SK-N-SH treated with all-trans-retinoic acid at 6 μM for 48 hours (cell line): ENCODE measurements at regions not wholly inside any gene's neighbourhood (a gene's known extent, or its start where the extent isn't known, plus 50 kb on each side); places are given as distances from the start of the nearest gene placed in this dataset.
A peak's percentile ranks its signal among the peaks of the same experiment; 100 is the strongest.

Source experiments
- ATAC-seq: fragments of 200-7000 bp; cut with Tn5 transposase; 3 replicates; pipeline ENCODE4 v1.9.1; 2020; ENCODE audit warnings: mild to moderate bottlenecking, moderate library complexity
- ARNTL ChIP-seq: fragments of 450-650 bp; formaldehyde crosslinking; IDR thresholded peaks from 2 replicates; pipeline ENCODE4 v1.5.0; 2020; ENCODE audit warnings: low read depth, mild to moderate bottlenecking, moderate library complexity, borderline replicate concordance
- BACH2 ChIP-seq: fragments of 250-450 bp; sonication (Bioruptor Pico); IDR thresholded peaks from 2 replicates; pipeline ENCODE4 v1.9.0; 2021; ENCODE audit warnings: mild to moderate bottlenecking, borderline replicate concordance
- CSDC2 ChIP-seq: fragments of 250-450 bp; sonication (Bioruptor Pico); IDR thresholded peaks from 2 replicates; pipeline ENCODE4 v1.5.0; 2020; ENCODE audit warnings: mild to moderate bottlenecking, moderate library complexity
- ESRRG ChIP-seq: fragments of 250-450 bp; sonication (Bioruptor Pico); IDR thresholded peaks from 2 replicates; pipeline ENCODE4 v1.6.1; 2021; ENCODE audit warnings: mild to moderate bottlenecking
- GLIS3 ChIP-seq: fragments of 250-450 bp; sonication (Bioruptor Pico); IDR thresholded peaks from 2 replicates; pipeline ENCODE4 v1.5.0; 2020; ENCODE audit warnings: mild to moderate bottlenecking, moderate library complexity
- ISL1 ChIP-seq: fragments of 250-450 bp; sonication (Bioruptor Pico); IDR thresholded peaks from 2 replicates; pipeline ENCODE4 v2.1.2; 2022; ENCODE audit warnings: mild to moderate bottlenecking, moderate library complexity
- OSR1 ChIP-seq: fragments of 250-450 bp; sonication (Bioruptor Pico); IDR thresholded peaks from 2 replicates; pipeline ENCODE4 v1.8.0; 2022; ENCODE audit warnings: moderate library complexity, mild to moderate bottlenecking, inconsistent platforms
- PATZ1 ChIP-seq: fragments of 250-450 bp; sonication (Bioruptor Pico); IDR thresholded peaks from 2 replicates; pipeline ENCODE4 v1.8.0; 2020; ENCODE audit warnings: mild to moderate bottlenecking, moderate library complexity, borderline replicate concordance
- PPARA ChIP-seq: fragments of 250-450 bp; sonication (Bioruptor Pico); IDR thresholded peaks from 2 replicates; pipeline ENCODE4 v1.5.0; 2020; ENCODE audit warnings: mild to moderate bottlenecking, borderline replicate concordance
- RARB ChIP-seq: fragments of 250-450 bp; sonication (Bioruptor Pico); IDR thresholded peaks from 2 replicates; pipeline ENCODE4 v1.8.0; 2021; ENCODE audit warnings: mild to moderate bottlenecking, moderate library complexity
- SNAI2 ChIP-seq: fragments of 250-450 bp; sonication (Bioruptor Pico); IDR thresholded peaks from 2 replicates; pipeline ENCODE4 v1.5.0; 2020; ENCODE audit warnings: mild to moderate bottlenecking, moderate library complexity
- TCF4 ChIP-seq: fragments of 250-450 bp; sonication (Bioruptor Pico); IDR thresholded peaks from 2 replicates; pipeline ENCODE4 v1.8.0; 2021; ENCODE audit warnings: mild to moderate bottlenecking, moderate library complexity, borderline replicate concordance
- TOX ChIP-seq: fragments of 250-450 bp; sonication (Bioruptor Pico); IDR thresholded peaks from 2 replicates; pipeline ENCODE4 v1.8.0; 2021; ENCODE audit warnings: mild to moderate bottlenecking, moderate library complexity, borderline replicate concordance
- TSHZ2 ChIP-seq: fragments of 250-450 bp; sonication (Bioruptor Pico); IDR thresholded peaks from 2 replicates; pipeline ENCODE4 v1.5.0; 2020; ENCODE audit warnings: mild to moderate bottlenecking, moderate library complexity
- ZC3H10 ChIP-seq: fragments of 250-450 bp; sonication (Bioruptor Pico); IDR thresholded peaks from 2 replicates; pipeline ENCODE4 v1.5.1; 2021; ENCODE audit warnings: mild to moderate bottlenecking, moderate library complexity
- ZFP3 ChIP-seq: fragments of 250-450 bp; sonication (Bioruptor Pico); IDR thresholded peaks from 2 replicates; pipeline ENCODE4 v1.5.0; 2020; ENCODE audit warnings: mild to moderate bottlenecking, moderate library complexity
- ZFP30 ChIP-seq: fragments of 450-650 bp; formaldehyde crosslinking; IDR thresholded peaks from 2 replicates; pipeline ENCODE4 v1.5.0; 2022; ENCODE audit warnings: mild to moderate bottlenecking, moderate library complexity
- ZNF565 ChIP-seq: fragments of 450-650 bp; formaldehyde crosslinking; conservative IDR thresholded peaks from 2 replicates; pipeline ENCODE4 v1.5.0; 2020; ENCODE audit warnings: low read depth, mild to moderate bottlenecking, moderate library complexity
- ZNF70 ChIP-seq: fragments of 450-650 bp; formaldehyde crosslinking; IDR thresholded peaks from 2 replicates; pipeline ENCODE4 v1.5.0; 2020; ENCODE audit warnings: mild to moderate bottlenecking, moderate library complexity
- ZNF8 ChIP-seq: fragments of 450-650 bp; formaldehyde crosslinking; IDR thresholded peaks from 2 replicates; pipeline ENCODE4 v1.5.0; 2020; ENCODE audit warnings: mild to moderate bottlenecking, moderate library complexity
- TF ChIP-seq, protein P1 (sequence below): fragments of 250-450 bp; sonication (Bioruptor Pico); IDR thresholded peaks from 2 replicates; pipeline ENCODE4 v1.8.0; 2021; ENCODE audit warnings: low read depth, mild to moderate bottlenecking, moderate library complexity, borderline replicate concordance

DNA sequence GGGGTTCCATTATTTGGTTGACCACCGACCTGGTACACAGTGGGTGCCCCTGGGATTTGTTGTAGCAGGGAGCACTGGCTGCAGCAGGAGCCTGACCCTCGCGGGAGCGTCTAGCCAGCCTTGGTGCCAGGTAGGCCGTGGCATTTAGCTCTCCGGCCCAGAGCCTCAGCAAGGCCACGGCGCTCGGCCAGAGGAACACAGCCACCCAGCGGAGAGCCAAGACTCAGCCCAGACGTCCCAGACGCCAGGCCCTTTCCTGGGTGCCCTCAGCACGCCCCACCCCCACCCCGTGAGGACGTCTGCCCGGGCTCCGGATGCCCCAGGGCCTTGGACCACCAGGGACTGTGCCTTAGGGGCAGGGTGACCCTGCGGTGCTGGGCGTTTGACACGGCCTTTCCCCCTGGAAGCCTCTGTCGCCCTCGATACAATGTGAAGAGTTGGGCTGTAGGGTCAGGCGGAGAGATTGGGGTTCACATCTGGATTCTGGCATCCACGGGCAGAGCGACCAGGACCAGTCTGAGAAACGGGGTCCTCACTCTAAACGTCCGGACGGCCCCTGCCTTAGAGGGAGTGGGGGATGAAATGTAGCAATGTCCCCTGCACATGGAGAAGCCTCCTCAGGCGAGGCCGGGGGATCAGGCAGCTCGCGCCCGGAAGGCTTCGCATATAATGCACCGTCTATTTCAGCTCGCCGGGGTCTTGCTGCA, 99.2 kb upstream of the FGF3 start:
- no peak; the same call in 2 of the 3 replicates for ATAC-seq
- TF ChIP-seq PPARA = no peak
- TF ChIP-seq ESRRG (CRISPR knock-in tag) = no peak
- TF ChIP-seq BACH2 (CRISPR knock-in tag) = no peak
- no peak for TF ChIP-seq SNAI2 (CRISPR knock-in tag)
- TF ChIP-seq OSR1 (CRISPR knock-in tag) = no peak
- no peak for TF ChIP-seq GLIS3 (CRISPR knock-in tag)
- TF ChIP-seq ARNTL (CRISPR knock-in tag) = no peak
- no peak for TF ChIP-seq ZC3H10 (CRISPR knock-in tag)
- no peak for TF ChIP-seq TCF4 (CRISPR knock-in tag)
- no peak for TF ChIP-seq ZNF565 (CRISPR knock-in tag)
- TF ChIP-seq ZFP30 (CRISPR knock-in tag) = no peak
- TF ChIP-seq ZNF70 (CRISPR knock-in tag) = no peak
- TF ChIP-seq, protein P1, sequence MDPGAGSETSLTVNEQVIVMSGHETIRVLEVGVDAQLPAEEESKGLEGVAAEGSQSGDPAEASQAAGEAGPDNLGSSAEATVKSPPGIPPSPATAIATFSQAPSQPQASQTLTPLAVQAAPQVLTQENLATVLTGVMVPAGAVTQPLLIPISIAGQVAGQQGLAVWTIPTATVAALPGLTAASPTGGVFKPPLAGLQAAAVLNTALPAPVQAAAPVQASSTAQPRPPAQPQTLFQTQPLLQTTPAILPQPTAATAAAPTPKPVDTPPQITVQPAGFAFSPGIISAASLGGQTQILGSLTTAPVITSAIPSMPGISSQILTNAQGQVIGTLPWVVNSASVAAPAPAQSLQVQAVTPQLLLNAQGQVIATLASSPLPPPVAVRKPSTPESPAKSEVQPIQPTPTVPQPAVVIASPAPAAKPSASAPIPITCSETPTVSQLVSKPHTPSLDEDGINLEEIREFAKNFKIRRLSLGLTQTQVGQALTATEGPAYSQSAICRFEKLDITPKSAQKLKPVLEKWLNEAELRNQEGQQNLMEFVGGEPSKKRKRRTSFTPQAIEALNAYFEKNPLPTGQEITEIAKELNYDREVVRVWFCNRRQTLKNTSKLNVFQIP (CRISPR knock-in tag) = no peak

DNA sequence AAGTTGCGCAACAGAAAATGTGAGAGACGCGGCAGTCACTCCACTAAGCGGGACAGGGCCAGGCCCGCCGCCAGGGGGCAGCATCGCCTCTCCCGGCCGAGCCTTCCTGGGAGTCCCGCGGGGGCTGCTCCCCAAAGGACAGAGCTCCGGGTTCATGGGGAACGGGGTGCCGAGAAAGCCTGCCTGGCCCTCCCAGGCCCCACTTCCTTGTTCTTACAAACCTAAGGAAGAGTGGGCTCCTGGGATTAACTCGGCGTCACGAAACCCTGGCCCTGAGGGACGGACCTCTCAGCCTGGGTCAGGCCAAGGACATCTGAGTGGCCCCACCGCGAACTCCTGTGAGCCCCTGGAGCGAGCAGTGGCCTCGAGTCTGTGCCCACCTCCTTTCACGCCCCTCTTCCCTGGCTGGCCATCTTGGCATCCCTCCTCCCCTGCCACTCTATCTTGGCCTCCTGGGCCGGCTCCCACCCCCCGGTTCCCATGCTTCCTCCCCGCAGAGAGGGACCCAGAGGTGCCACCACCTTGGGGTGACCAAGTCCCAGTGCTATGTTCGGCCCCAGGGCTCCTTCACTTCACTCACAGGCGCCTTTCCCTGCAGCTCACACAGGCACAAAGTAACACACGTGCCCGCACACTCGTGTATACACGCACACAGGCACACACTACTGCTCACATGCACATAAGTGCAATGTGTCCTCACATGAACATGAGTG, 99.9 kb upstream of the FGF3 start:
- ATAC-seq = peak; percentile 88
- TF ChIP-seq ARNTL (CRISPR knock-in tag) = no peak
- TF ChIP-seq ZNF8 (CRISPR knock-in tag) = no peak
- TF ChIP-seq TSHZ2 (CRISPR knock-in tag) = no peak
- TF ChIP-seq ZC3H10 (CRISPR knock-in tag) = no peak
- no peak for TF ChIP-seq CSDC2 (CRISPR knock-in tag)
- no peak for TF ChIP-seq ZNF70 (CRISPR knock-in tag)

- TF ChIP-seq PATZ1 (CRISPR knock-in tag) (no peak), ISL1 (CRISPR knock-in tag) (no peak), TCF4 (CRISPR knock-in tag) (no peak), ARNTL (CRISPR knock-in tag) (no peak), BACH2 (CRISPR knock-in tag) (no peak), ZFP3 (CRISPR knock-in tag) (no peak), ESRRG (CRISPR knock-in tag) (no peak), PPARA (no peak), ZNF565 (CRISPR knock-in tag) (no peak), ZNF8 (CRISPR knock-in tag) (no peak), TSHZ2 (CRISPR knock-in tag) (no peak), ZC3H10 (CRISPR knock-in tag) (no peak), TOX (CRISPR knock-in tag) (no peak), ZFP30 (CRISPR knock-in tag) (no peak), SNAI2 (CRISPR knock-in tag) (no peak), ZNF70 (CRISPR knock-in tag) (no peak), OSR1 (CRISPR knock-in tag) (no peak), CSDC2 (CRISPR knock-in tag) (no peak), RARB (CRISPR knock-in tag) (no peak)
- TF ChIP-seq, protein P1 (CRISPR knock-in tag) = no peak
- ATAC-seq = no peak
These were observed 100.6 kb upstream of the FGF3 start for GRCh38 chr11:69919659-69920344.
